ENCODE measurements at regions not wholly inside any gene's neighbourhood (a gene's known extent, or its start where the extent isn't known, plus 50 kb on each side); places are given as distances from the start of the nearest gene placed in this dataset.
"Not testable (repeated sequence)": the region's sequence is repeated elsewhere in the genome, so short reads cannot be mapped to it uniquely, and the experiment has no call there.

GRCh38 chr16:72457243-72457940 is 285.4 kb upstream of the PMFBP1 start:
- Mint-ChIP-seq H3K27ac (no peak overlapping the region), H3K36me3 (peaks cover 6 to 38% (median 22%) of the 10 kb centered on the region in 3 donors), H3K4me3 (no peak overlapping the region), H3K9me3 (peaks cover 12 to 52% (median 38%) of the 10 kb centered on the region in 9 donors), H3K27me3 (peaks cover 0 to 5% (median 0%) of the 10 kb centered on the region in 5 donors), H3K4me1 (no peaks in the 10 kb centered on the region)
- DNase-seq, result no peak
- no peak for ATAC-seq
- POLR2A ChIA-PET, result no interaction called here

- peaks cover 21 to 66% (median 49%) of the 10 kb centered on the region in 9 donors for H3K9me3 Mint-ChIP-seq
- POLR2A ChIA-PET, result no interaction called here
Measured at GRCh38 chr16:72455743-72456659, 284.0 kb upstream of the PMFBP1 start.

GRCh38 chr16:72453856-72454255 is 281.9 kb upstream of the PMFBP1 start:
- H3K9me3 Mint-ChIP-seq, result peaks cover 20 to 85% (median 62%) of the 10 kb centered on the region in 9 donors
- peaks cover 6 to 47% (median 20%) of the 10 kb centered on the region in 3 donors for H3K36me3 Mint-ChIP-seq
- DNase-seq, H3K27me3 Mint-ChIP-seq, POLR2A ChIA-PET, H3K27ac Mint-ChIP-seq, ATAC-seq, H3K4me3 Mint-ChIP-seq, H3K4me1 Mint-ChIP-seq: not testable (repeated sequence)

More at GRCh38 chr16:72455743-72456659, 284.0 kb upstream of the PMFBP1 start:
- no peaks in the 10 kb centered on the region for H3K4me1 Mint-ChIP-seq
- DNase-seq (no peak), ATAC-seq (no peak)
- H3K4me3 Mint-ChIP-seq, result no peak overlapping the region
- H3K36me3 Mint-ChIP-seq, result peaks cover 6 to 46% (median 22%) of the 10 kb centered on the region in 3 donors
- no peak overlapping the region for H3K27ac Mint-ChIP-seq
- H3K27me3 Mint-ChIP-seq, result peaks cover 0 to 5% (median 0%) of the 10 kb centered on the region in 5 donors

GRCh38 chr16:72444696-72445095 is 272.7 kb upstream of the PMFBP1 start:
- DNase-seq, result no peak
- Mint-ChIP-seq H3K4me3 (no peak overlapping the region), H3K9me3 (peaks cover 19 to 44% (median 27%) of the 10 kb centered on the region in 9 donors), H3K27me3 (no peaks in the 10 kb centered on the region), H3K36me3 (peaks cover 0 to 12% (median 0%) of the 10 kb centered on the region in 3 donors), H3K4me1 (no peaks in the 10 kb centered on the region), H3K27ac (no peak overlapping the region)
- POLR2A ChIA-PET, result no interaction called here
- no peak for ATAC-seq

- ATAC-seq, result no peak
- peaks cover 0 to 10% (median 0%) of the 10 kb centered on the region in 3 donors for H3K36me3 Mint-ChIP-seq
- H3K4me1 Mint-ChIP-seq, result no peaks in the 10 kb centered on the region
- H3K4me3 Mint-ChIP-seq, result no peak overlapping the region
- peaks cover 18 to 42% (median 23%) of the 10 kb centered on the region in 9 donors for H3K9me3 Mint-ChIP-seq
- no peak for DNase-seq
- no peaks in the 10 kb centered on the region for H3K27me3 Mint-ChIP-seq
- no peak overlapping the region for H3K27ac Mint-ChIP-seq
- POLR2A ChIA-PET, result no interaction called here
Measured at GRCh38 chr16:72443809-72444208, 271.9 kb upstream of the PMFBP1 start.

- no peak for ATAC-seq
- POLR2A ChIA-PET, result no interaction called here
- Mint-ChIP-seq H3K36me3 (no peaks in the 10 kb centered on the region), H3K27me3 (no peaks in the 10 kb centered on the region), H3K4me1 (no peaks in the 10 kb centered on the region), H3K9me3 (peaks cover 11 to 29% (median 16%) of the 10 kb centered on the region in 9 donors), H3K4me3 (no peak overlapping the region), H3K27ac (no peak overlapping the region)
- DNase-seq, result no peak
Measured at GRCh38 chr16:72442385-72443158, 270.6 kb upstream of the PMFBP1 start.

- Mint-ChIP-seq H3K9me3 (peaks cover 5 to 52% (median 30%) of the 10 kb centered on the region in 9 donors), H3K27me3 (no peaks in the 10 kb centered on the region), H3K4me1 (no peaks in the 10 kb centered on the region), H3K27ac (no peak overlapping the region), H3K4me3 (no peak overlapping the region), H3K36me3 (peaks cover 0 to 28% (median 4%) of the 10 kb centered on the region in 3 donors)
- POLR2A ChIA-PET, result no interaction called here
- no peak for DNase-seq
- ATAC-seq, result no peak
Measured at GRCh38 chr16:72437891-72438290, 265.9 kb upstream of the PMFBP1 start.

- Mint-ChIP-seq H3K27ac (no peak overlapping the region), H3K27me3 (no peaks in the 10 kb centered on the region), H3K4me1 (no peaks in the 10 kb centered on the region), H3K36me3 (peaks cover 0 to 28% (median 4%) of the 10 kb centered on the region in 3 donors), H3K9me3 (peaks cover 6 to 41% (median 29%) of the 10 kb centered on the region in 9 donors), H3K4me3 (no peak overlapping the region)
- ATAC-seq (no peak), DNase-seq (no peak)
- POLR2A ChIA-PET, result no interaction called here
Measured at GRCh38 chr16:72434159-72434558, 262.2 kb upstream of the PMFBP1 start.

- Mint-ChIP-seq H3K4me3 (no peak overlapping the region), H3K36me3 (peaks cover 0 to 20% (median 9%) of the 10 kb centered on the region in 3 donors), H3K9me3 (peaks cover 1 to 21% (median 18%) of the 10 kb centered on the region in 9 donors), H3K27me3 (no peaks in the 10 kb centered on the region), H3K27ac (no peak overlapping the region), H3K4me1 (no peaks in the 10 kb centered on the region)
- no peak for DNase-seq
- ATAC-seq, result no peak
- POLR2A ChIA-PET, result no interaction called here
Measured at GRCh38 chr16:72430121-72430520, 258.2 kb upstream of the PMFBP1 start.

- no peaks in the 10 kb centered on the region for H3K4me1 Mint-ChIP-seq
- POLR2A ChIA-PET, result no interaction called here
- DNase-seq, result no peak
- no peak overlapping the region for H3K27ac Mint-ChIP-seq
- peaks cover 1 to 21% (median 15%) of the 10 kb centered on the region in 9 donors for H3K9me3 Mint-ChIP-seq
- H3K36me3 Mint-ChIP-seq, result peaks cover 0 to 20% (median 13%) of the 10 kb centered on the region in 3 donors
- H3K27me3 Mint-ChIP-seq, result no peaks in the 10 kb centered on the region
- no peak for ATAC-seq
- H3K4me3 Mint-ChIP-seq, result no peak overlapping the region
Measured at GRCh38 chr16:72429671-72430081, 257.7 kb upstream of the PMFBP1 start.

GRCh38 chr16:72428681-72429376 is 256.9 kb upstream of the PMFBP1 start:
- Mint-ChIP-seq H3K27ac (no peak overlapping the region), H3K4me3 (no peak overlapping the region), H3K9me3 (peaks cover 5 to 21% (median 13%) of the 10 kb centered on the region in 9 donors), H3K27me3 (no peaks in the 10 kb centered on the region), H3K36me3 (peaks cover 6 to 19% (median 17%) of the 10 kb centered on the region in 3 donors), H3K4me1 (no peaks in the 10 kb centered on the region)
- DNase-seq (no peak), ATAC-seq (no peak)
- POLR2A ChIA-PET, result no interaction called here

GRCh38 chr16:72427783-72428331 is 255.9 kb upstream of the PMFBP1 start:
- ATAC-seq (no peak), DNase-seq (no peak)
- H3K27ac Mint-ChIP-seq, result no peak overlapping the region
- no peak overlapping the region for H3K4me3 Mint-ChIP-seq
- H3K9me3 Mint-ChIP-seq, result peaks cover 8 to 22% (median 14%) of the 10 kb centered on the region in 9 donors
- peaks cover 8 to 23% (median 22%) of the 10 kb centered on the region in 3 donors for H3K36me3 Mint-ChIP-seq
- POLR2A ChIA-PET, result no interaction called here
- no peaks in the 10 kb centered on the region for H3K27me3 Mint-ChIP-seq
- no peaks in the 10 kb centered on the region for H3K4me1 Mint-ChIP-seq
